Dedifferentiated amniotic fluid mesenchymal stem cell (primary cell): ENCODE measurements at regions not wholly inside any gene's neighbourhood (a gene's known extent, or its start where the extent isn't known, plus 50 kb on each side); places are given as distances from the start of the nearest gene placed in this dataset.
A peak's percentile ranks its signal among the peaks of the same experiment; 100 is the strongest.

Experiments used
- DNase-seq: peaks from one replicate; pipeline ENCODE4 v3.0.0-alpha.2; 2016; ENCODE audit errors: extremely low spot score

GRCh38 chr14:76948976-76949375, 79.5 kb downstream of the IRF2BPL start:
- no peak for DNase-seq

- no peak for DNase-seq
Measured at GRCh38 chr14:76948213-76948947, 80.1 kb downstream of the IRF2BPL start.

- DNase-seq = no peak
Measured at GRCh38 chr14:76947838-76948184, 80.7 kb downstream of the IRF2BPL start.

GRCh38 chr14:76947078-76947837, 81.2 kb downstream of the IRF2BPL start:
- peak; percentile 79 for DNase-seq

- DNase-seq = no peak
Measured at GRCh38 chr14:76946753-76947077, 81.8 kb downstream of the IRF2BPL start.

- no peak for DNase-seq
Measured at GRCh38 chr14:76943072-76943471, 85.4 kb downstream of the IRF2BPL start.

DNA sequence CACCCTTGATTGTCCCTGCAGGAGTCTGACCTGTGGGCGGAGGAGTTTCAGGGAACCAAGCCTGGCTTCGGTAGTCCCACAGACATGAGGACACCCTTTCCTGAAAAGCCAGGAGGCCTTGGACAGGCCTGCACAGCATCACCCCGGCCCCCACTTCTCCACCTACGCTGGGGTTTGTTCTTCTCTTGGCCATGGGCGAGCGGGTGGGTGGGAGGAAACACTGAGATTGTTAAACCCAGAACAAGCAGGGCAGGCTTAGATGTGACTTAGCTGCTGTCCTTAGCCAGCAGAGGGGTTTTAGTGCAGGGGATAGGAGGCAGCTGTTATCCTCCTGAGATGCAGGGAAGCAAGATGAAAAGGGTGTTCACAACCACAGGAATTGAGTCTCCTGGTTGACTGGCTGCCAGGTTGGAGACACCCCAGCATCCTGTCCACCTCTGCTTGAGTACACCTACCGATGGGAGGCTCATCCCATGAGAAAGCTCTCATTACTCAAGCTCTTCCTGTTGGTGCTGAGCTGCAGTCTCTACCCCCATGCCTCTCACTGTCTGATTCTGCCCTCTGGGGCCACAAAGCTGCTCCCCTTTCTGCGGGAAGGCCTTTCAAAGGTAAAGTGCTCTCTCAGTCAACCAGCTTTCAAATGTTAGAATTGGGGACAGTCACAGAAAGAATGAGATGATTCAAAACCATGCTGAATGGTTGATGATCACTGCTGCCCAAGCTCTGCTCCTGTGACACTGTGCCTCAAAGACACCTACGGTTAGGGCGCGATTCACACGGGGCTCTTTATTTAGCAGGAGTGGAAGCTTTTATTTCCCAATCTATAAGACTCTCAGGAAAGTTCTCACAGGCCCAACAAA, 86.3 kb downstream of the IRF2BPL start:
- DNase-seq = no peak

DNA sequence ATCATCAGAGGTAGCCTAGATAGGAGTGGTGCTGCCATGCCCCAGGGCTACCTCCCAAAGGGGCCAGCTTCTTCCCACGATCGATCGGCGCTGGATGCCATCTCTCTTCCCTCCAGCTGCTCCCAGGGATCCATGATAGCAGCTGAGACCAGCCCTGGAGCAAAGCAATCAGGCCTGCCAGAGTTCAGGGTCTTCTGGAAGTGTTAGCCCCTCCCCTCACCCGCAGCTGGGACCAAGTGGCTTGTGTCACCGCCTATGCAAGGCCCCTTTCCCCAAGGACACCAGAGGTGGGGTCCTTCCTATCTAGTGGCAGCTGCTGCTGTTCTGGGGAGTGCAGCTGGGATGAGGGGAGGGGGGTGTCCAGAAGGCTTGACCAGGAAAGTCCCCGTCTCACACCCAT, 87.0 kb downstream of the IRF2BPL start:
- no peak for DNase-seq

GRCh38 chr14:76940021-76940760, 88.3 kb downstream of the IRF2BPL start:
- no peak for DNase-seq

DNA sequence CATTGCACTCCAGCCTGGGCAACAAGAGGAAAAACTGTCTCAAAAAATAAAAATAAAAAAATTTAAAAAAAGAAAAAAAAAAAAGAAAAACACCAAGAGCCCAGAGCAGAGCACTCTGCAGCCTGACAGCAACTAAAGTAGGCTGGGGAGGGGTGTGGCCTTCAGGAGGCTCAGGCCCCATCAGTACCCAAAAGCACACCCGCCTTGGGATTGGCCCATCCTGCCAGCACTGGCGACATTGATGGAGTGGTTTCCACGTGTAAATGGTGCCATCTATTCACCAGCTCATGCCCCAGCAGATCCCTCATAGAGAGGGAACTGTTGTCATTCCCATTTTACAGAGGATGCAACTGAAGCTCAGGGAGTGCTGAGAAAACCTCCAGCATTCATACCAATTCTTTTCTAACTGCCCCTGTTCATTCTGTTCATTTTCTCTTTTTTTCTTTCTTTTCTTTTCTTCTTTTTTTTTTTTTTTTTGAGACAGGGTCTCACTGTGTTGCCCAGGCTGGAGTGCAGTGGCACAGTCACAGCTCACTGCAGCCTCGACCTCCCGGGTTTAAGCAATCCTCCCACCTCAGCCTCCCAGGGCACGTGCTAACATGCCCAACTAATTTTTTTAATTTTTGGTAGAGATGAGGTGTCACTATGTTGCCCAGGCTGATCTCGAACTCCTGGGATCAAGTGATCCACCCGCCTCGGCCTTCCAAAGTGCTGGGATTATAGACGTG, 89.3 kb downstream of the IRF2BPL start:
- DNase-seq = no peak

DNA sequence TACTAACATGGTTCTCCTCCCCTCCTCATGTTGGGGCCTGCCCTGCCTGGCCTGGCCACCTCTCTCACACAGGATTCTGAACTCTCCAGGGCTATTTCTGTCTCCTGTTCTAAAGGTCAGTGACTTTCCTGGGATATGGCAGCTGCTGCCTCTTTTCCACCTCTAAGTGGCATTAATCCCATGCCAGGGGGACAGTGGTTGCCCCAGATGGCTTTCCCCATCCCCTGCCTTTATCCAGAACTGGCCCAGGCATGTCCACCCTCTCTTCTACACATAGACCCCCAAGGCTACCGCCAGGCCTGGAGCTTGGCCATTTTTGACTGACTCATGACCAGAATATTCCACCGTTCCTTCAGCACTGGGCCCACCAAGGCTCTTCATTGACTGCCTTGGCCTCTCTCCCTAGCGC, 90.4 kb downstream of the IRF2BPL start:
- DNase-seq = no peak

GRCh38 chr14:76937181-76938091, 91.1 kb downstream of the IRF2BPL start:
- DNase-seq = peak; percentile 76

DNA sequence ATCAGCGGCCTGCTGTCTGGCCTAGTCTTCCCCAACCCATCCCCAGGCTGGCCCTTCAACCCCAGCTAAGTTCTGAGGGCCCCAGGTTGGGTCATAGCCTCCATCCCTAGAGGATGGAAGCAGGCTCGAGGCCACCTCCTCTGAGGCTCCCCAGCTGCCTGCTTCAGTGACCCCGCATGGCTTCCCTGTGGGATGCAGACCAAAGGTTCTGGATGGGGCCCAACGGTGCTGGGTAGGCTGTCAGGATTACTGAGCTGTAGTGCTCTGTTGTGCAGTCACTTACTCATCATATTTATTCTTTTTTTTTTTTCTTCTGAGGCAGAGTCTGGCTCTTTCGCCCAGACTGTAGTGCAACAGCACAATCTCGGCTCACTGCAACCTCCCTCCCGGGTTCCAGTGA, 92.0 kb downstream of the IRF2BPL start:
- no peak for DNase-seq

DNA sequence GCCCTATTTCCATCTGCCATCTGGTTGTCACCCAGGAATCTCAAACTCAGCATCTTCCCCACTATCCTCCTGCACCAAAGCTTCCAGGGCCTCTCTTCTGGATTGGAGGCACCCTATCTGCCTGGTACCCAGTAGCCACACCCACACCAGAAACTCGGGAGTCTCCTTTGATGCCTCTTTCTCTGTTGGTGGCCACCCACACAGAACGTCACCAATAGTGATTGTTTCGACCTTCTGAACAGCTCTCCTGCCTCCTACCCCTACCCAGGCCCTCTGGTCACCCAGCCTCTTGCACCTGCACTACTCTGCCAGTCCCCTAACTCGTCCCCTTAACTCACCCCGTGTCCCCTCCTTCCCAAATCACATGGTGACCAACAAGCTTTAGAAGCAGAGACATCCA, 95.0 kb downstream of the IRF2BPL start:
- no peak for DNase-seq

DNA sequence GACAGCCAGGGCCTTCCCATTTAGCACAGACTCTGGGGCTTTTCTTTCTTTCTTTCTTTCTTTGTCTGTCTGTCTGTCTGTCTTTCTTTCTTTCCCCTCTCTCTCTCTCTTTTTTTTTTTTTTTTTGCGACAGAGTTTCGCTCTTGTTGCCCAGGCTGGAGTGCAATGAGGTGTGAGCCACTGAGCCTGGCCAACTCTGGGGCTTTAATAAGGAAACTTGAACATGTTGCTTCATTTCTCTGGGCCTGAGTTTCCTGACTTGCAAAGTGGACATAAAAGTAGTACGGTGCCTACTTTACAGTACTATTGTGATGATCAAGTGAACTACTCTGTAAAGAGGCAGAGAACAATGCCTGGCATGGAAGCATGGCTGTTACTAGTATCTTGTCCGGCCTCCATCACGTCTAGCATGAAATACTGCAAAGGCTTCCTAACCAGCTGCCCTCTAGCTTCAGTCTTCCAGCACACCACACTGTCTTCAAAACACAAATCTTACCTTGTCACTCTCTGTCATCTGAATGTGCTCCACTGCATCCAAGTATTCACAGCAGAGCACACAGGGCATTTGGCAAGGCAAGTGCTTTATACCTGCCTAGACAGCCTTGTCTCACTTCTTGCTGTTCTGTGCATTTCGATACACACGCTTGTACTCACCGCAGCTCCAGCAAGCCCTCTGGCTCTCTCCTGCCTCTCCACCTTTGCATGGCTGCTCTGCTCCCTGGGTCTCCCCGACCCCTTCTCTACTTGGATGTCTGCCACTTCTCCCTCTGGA, 96.7 kb downstream of the IRF2BPL start:
- no peak for DNase-seq

GRCh38 chr14:76930549-76930948, 98.0 kb downstream of the IRF2BPL start:
- no peak for DNase-seq

GRCh38 chr14:76929927-76930326, 98.6 kb downstream of the IRF2BPL start:
- DNase-seq = no peak

DNA sequence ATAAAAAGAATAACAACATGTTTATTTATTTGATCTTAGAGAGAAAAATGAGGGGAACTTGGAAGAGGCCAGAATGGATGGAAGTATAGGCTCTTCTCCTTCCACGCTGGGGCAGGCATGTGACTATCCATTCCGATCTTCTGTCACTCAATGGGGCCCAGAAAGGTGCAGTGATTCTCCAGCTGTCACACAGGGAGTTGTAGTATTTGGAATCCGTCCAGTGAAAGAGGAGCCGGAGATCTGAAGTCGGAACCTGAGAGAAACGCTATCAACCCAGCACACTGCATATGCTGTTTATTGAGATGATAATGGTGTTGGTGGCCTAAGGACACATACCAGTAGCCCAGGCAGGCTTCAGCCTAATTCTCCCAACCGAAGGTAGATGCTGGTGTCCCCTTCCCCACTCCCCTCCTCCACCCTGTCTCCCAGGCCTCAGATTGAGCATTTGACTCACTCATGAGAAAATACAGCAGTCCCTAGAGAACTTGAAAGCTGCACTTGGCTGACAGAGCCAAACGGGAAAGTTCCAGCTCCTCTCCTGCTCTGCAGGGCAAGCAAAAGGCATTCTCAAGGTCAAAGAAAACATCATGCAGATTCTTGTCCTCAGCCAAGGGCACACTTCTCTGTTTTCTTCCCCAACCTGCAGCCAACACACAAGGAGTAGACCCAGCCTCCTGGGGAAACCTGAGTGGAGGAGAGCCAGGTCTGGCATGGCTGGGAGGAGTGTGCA, 100.4 kb downstream of the IRF2BPL start:
- DNase-seq = no peak
